ENCODE measurements at regions not wholly inside any gene's neighbourhood (a gene's known extent, or its start where the extent isn't known, plus 50 kb on each side); places are given as distances from the start of the nearest gene placed in this dataset.
A peak's percentile ranks its signal among the peaks of the same experiment; 100 is the strongest.

DNA sequence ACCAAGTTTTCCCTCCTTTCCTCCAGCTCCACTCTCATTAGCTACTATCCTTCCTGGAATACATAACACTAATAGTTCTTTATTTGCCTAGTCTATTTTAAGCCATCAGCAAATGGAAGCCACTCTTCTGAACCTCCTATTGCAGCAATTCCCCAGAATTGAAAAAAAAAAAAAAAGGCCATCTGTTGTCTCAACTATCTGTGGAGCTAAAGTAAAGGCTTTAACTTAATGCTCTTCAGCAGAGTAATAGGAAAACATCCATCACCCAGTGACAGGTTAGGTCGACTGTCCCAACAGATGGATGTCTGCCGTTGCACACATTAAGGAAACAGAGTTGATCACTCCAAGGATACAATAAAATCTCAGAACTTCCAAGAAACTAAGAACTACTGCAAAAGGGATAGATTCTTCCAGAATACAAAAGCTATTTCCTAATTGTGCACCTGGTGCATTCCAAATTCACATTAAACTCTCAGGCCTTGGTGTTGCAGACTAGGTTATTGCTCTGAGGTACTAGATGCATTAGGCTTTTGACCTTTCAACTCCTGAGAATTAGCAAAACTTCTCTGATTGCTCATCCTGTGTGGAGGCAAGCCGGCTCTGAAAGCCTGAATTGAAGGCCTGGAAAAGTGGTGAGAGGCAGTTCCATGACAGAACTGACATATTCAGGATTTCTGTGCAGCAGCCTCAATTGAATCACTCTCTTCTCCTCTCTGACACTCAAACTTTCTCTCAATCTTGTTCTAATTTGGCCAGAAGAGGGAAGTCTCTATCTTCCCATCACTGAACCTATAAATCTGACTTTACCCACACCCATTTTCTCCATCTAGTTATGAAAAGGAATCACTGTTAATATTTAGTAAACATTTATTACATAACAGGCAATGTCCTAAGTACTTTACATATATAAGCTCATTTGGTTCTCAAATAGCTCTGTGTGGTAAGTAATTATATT, 238.4 kb upstream of the HMGA2 start:
- Histone ChIP-seq H3K36me3 (ENCODE audit: control insufficient read depth, low read depth, low read length) (no peaks in the 10 kb centered on the region), H3K27ac (ENCODE audit: low read length) (no peak overlapping the region), H3K9ac (ENCODE audit: low read length) (no peak overlapping the region), H3K4me1 (ENCODE audit: control insufficient read depth, low read depth, low read length) (no peaks in the 10 kb centered on the region), H3K4me3 (ENCODE audit: low read length) (no peak overlapping the region), H3K9me3 (ENCODE audit: control insufficient read depth, low read depth, low read length) (no peaks in the 10 kb centered on the region), H3K27me3 (ENCODE audit: control insufficient read depth, insufficient read depth, low read length) (no peaks in the 10 kb centered on the region)

DNA sequence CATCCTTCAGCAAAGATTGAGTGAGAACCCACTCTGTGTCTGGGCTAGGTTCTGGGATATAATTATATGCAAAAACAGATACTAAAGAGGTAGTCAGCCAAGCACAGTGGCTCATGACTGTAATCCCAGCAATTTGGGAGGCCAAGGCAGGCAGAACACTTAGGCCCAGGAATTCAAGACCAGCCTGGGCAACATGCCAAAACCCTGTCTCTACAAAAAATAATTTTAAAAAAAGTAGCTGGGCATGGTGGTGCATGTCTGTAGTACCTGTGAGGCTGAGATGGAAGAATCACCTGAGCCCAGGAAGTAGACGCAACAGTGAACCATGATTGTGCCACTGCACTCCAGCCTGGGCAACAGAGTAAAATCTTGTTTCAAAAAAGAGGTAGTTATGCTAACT, 237.5 kb upstream of the HMGA2 start:
- no peaks in the 10 kb centered on the region for H3K36me3 ChIP-seq (ENCODE audit: control insufficient read depth, low read depth, low read length)
- no peaks in the 10 kb centered on the region for H3K9me3 ChIP-seq (ENCODE audit: control insufficient read depth, low read depth, low read length)
- no peaks in the 10 kb centered on the region for H3K4me1 ChIP-seq (ENCODE audit: control insufficient read depth, low read depth, low read length)
- H3K9ac ChIP-seq (ENCODE audit: low read length) = no peak overlapping the region
- no peak overlapping the region for H3K27ac ChIP-seq (ENCODE audit: low read length)
- H3K27me3 ChIP-seq (ENCODE audit: control insufficient read depth, insufficient read depth, low read length) = no peaks in the 10 kb centered on the region
- H3K4me3 ChIP-seq (ENCODE audit: low read length) = no peak overlapping the region

DNA sequence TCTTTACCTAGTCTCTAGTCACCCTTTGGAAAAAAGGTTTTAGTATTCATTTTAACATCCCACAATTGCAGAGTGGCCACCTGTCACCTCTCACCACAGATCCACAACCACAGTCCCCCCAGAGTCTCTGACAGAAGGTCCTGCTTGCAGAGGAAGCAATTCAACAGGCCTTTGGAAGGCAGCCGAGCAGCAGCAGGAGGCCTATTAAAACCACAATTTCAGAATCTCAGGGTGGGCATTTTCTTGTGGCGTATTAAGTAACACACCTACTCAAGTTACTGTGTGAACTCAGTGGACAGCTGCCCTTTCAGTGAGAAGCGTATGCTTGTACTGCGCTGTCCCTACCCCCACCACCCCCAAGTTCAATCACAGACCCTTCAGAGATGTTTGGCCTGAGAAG, 234.0 kb upstream of the HMGA2 start:
- H3K27me3 ChIP-seq (ENCODE audit: control insufficient read depth, insufficient read depth, low read length) = no peaks in the 10 kb centered on the region
- H3K4me3 ChIP-seq (ENCODE audit: low read length) = no peak overlapping the region
- H3K4me1 ChIP-seq (ENCODE audit: control insufficient read depth, low read depth, low read length) = peaks cover 15% of the 10 kb centered on the region
- no peak overlapping the region for H3K9ac ChIP-seq (ENCODE audit: low read length)
- H3K36me3 ChIP-seq (ENCODE audit: control insufficient read depth, low read depth, low read length) = no peaks in the 10 kb centered on the region
- no peaks in the 10 kb centered on the region for H3K9me3 ChIP-seq (ENCODE audit: control insufficient read depth, low read depth, low read length)
- no peak overlapping the region for H3K27ac ChIP-seq (ENCODE audit: low read length)

DNA sequence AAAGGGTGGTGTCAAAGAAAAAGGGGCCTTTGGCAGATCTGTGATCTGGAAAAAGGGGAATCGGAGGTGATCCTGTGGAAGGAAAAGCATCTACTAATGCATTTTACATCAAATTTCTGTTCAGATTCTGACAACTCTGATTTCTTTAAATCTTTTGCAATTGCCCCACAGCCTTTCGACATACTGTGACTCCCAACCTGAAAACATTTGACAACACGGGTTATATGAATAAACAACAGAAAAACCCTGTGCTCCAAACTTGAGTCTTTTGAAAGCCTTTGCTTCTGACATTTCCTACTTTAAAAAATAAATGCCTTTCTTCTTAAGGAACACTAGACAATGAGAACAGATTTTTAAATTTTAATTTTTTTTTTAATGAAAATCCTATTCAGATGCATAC, 231.9 kb upstream of the HMGA2 start:
- no peak overlapping the region for H3K27ac ChIP-seq (ENCODE audit: low read length)
- no peak overlapping the region for H3K4me3 ChIP-seq (ENCODE audit: low read length)
- H3K4me1 ChIP-seq (ENCODE audit: control insufficient read depth, low read depth, low read length) = peaks cover 24% of the 10 kb centered on the region
- H3K36me3 ChIP-seq (ENCODE audit: control insufficient read depth, low read depth, low read length) = no peaks in the 10 kb centered on the region
- no peaks in the 10 kb centered on the region for H3K27me3 ChIP-seq (ENCODE audit: control insufficient read depth, insufficient read depth, low read length)
- H3K9ac ChIP-seq (ENCODE audit: low read length) = no peak overlapping the region
- no peaks in the 10 kb centered on the region for H3K9me3 ChIP-seq (ENCODE audit: control insufficient read depth, low read depth, low read length)

DNA sequence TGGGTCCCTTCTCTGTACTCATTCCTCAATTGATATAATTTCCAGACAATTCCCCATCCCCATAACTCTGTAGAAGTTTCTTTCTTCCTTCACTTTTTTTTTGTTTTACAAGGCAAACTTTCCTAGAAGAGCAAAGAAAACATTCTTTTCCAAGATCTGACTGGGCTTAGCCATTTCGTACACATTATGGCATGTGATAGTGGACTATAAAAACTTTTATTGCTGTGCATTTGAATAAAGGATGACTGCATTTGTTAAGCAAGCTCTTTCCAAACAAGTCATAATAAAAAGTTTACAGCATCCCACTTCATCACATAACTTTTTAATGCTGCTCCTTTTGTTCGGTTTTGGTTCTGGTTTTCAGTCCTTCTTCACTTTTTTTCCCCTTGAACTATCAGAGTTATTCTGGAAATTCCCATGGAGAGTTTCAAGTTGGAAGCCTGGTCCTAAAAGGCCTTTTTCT, 231.0 kb upstream of the HMGA2 start:
- no peaks in the 10 kb centered on the region for H3K27me3 ChIP-seq (ENCODE audit: control insufficient read depth, insufficient read depth, low read length)
- no peaks in the 10 kb centered on the region for H3K36me3 ChIP-seq (ENCODE audit: control insufficient read depth, low read depth, low read length)
- no peak overlapping the region for H3K4me3 ChIP-seq (ENCODE audit: low read length)
- H3K9me3 ChIP-seq (ENCODE audit: control insufficient read depth, low read depth, low read length) = no peaks in the 10 kb centered on the region
- H3K9ac ChIP-seq (ENCODE audit: low read length) = no peak overlapping the region
- peaks cover 25% of the 10 kb centered on the region for H3K4me1 ChIP-seq (ENCODE audit: control insufficient read depth, low read depth, low read length)
- no peak overlapping the region for H3K27ac ChIP-seq (ENCODE audit: low read length)

DNA sequence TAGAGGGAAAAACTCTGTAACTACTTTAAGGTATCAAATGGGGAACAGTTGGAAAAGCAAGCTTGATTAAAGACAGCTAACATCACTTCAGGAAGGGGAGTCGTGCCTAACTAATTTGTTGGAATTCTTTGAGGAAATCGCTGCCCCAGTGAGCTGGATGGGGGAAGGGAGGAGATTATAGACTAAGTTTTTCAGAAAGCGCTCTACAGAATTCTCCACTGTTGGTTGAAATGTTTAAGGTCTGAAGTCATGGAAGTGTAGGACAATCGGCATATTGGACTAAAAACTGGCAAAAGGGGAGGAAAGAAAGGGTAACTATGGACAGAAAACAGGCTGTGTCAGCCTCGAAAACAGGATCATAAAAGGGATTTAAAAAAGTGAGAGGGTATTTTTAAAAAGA, 229.9 kb upstream of the HMGA2 start:
- no peaks in the 10 kb centered on the region for H3K27me3 ChIP-seq (ENCODE audit: control insufficient read depth, insufficient read depth, low read length)
- H3K27ac ChIP-seq (ENCODE audit: low read length) = no peak overlapping the region
- peaks cover 36% of the 10 kb centered on the region for H3K4me1 ChIP-seq (ENCODE audit: control insufficient read depth, low read depth, low read length)
- no peaks in the 10 kb centered on the region for H3K36me3 ChIP-seq (ENCODE audit: control insufficient read depth, low read depth, low read length)
- H3K9ac ChIP-seq (ENCODE audit: low read length) = peak overlapping the region; percentile 39
- peak overlapping the region; percentile 42 for H3K4me3 ChIP-seq (ENCODE audit: low read length)
- H3K9me3 ChIP-seq (ENCODE audit: control insufficient read depth, low read depth, low read length) = no peaks in the 10 kb centered on the region

DNA sequence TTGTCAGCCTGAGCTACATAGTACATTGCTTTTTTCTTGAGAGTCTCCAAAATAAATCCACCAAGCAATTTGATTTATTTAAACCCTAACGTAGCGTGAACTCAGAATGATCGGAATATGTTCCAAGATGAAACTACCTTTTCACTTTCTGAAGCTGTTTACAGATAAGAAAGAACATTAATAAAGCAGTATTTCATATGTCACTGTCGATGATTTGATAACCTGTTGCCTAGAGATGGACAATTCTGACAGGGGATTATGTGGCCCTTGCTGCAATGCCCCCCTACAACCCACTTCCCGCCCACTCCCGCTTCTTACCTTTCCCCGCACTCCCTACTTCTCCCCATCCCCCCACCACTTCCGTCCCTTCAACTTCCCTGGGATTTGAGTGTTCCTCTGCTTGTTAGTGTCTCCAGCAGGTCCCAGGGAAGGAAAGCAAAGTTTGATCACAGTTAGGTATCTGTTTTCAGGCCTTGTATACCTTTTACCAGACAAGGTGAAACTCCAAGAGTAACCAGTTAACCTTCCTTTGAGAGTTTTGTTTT, 229.2 kb upstream of the HMGA2 start:
- peaks cover 37% of the 10 kb centered on the region for H3K4me1 ChIP-seq (ENCODE audit: control insufficient read depth, low read depth, low read length)
- no peaks in the 10 kb centered on the region for H3K27me3 ChIP-seq (ENCODE audit: control insufficient read depth, insufficient read depth, low read length)
- peak overlapping the region; percentile 10 for H3K9ac ChIP-seq (ENCODE audit: low read length)
- H3K9me3 ChIP-seq (ENCODE audit: control insufficient read depth, low read depth, low read length) = no peaks in the 10 kb centered on the region
- no peak overlapping the region for H3K27ac ChIP-seq (ENCODE audit: low read length)
- no peaks in the 10 kb centered on the region for H3K36me3 ChIP-seq (ENCODE audit: control insufficient read depth, low read depth, low read length)
- peak overlapping the region; percentile 42 for H3K4me3 ChIP-seq (ENCODE audit: low read length)

DNA sequence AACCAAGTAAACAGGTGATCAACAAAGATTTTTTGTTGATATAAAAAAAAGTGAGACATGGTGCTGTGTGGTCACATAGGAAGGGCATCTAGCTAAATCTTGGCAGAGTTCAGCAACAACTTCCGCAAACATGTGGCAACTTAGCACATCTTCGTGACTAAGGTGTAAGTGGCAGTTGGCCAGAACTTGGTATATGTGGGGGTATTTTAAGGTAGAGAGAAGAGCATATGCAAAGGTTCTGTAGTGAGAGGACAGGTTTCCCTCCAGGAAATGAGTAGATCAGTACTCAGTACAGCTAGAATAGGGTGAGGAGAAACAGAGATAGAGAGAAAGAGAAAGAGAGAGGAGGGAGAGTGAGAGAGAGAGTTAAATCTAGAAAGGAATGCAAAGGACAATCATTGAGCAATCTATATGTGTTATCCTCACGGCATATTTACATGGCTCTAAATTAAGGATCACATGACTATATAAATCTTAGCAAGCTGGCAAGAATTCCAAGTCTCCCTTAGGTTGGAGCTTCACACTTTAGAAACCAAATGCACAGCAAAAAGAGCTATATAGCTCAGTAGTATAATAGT, 227.7 kb upstream of the HMGA2 start:
- no peaks in the 10 kb centered on the region for H3K27me3 ChIP-seq (ENCODE audit: control insufficient read depth, insufficient read depth, low read length)
- no peak overlapping the region for H3K27ac ChIP-seq (ENCODE audit: low read length)
- no peaks in the 10 kb centered on the region for H3K9me3 ChIP-seq (ENCODE audit: control insufficient read depth, low read depth, low read length)
- H3K4me3 ChIP-seq (ENCODE audit: low read length) = no peak overlapping the region
- H3K4me1 ChIP-seq (ENCODE audit: control insufficient read depth, low read depth, low read length) = peaks cover 37% of the 10 kb centered on the region
- H3K9ac ChIP-seq (ENCODE audit: low read length) = no peak overlapping the region
- H3K36me3 ChIP-seq (ENCODE audit: control insufficient read depth, low read depth, low read length) = no peaks in the 10 kb centered on the region

DNA sequence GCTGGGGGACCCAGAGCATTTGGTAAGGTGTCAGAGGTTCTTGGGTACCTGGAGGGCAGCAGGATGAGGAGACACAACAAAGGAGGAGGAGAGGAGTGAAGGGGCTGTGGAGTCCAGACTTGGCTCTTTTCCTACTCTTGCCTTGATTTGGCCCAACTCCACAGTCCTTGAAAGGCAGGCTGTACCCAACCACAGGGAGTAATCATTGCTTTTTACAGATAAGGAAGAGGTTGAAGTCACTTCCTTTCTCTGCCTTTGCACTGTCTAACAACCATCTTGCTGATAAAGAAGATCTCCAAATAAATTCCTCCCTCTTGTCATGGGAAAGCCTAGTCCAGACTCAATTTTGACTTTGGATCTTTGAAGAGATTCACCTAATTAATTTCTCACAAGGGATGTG, 226.8 kb upstream of the HMGA2 start:
- no peaks in the 10 kb centered on the region for H3K9me3 ChIP-seq (ENCODE audit: control insufficient read depth, low read depth, low read length)
- H3K36me3 ChIP-seq (ENCODE audit: control insufficient read depth, low read depth, low read length) = no peaks in the 10 kb centered on the region
- peaks cover 37% of the 10 kb centered on the region for H3K4me1 ChIP-seq (ENCODE audit: control insufficient read depth, low read depth, low read length)
- no peak overlapping the region for H3K27ac ChIP-seq (ENCODE audit: low read length)
- H3K27me3 ChIP-seq (ENCODE audit: control insufficient read depth, insufficient read depth, low read length) = no peaks in the 10 kb centered on the region
- no peak overlapping the region for H3K4me3 ChIP-seq (ENCODE audit: low read length)
- no peak overlapping the region for H3K9ac ChIP-seq (ENCODE audit: low read length)

DNA sequence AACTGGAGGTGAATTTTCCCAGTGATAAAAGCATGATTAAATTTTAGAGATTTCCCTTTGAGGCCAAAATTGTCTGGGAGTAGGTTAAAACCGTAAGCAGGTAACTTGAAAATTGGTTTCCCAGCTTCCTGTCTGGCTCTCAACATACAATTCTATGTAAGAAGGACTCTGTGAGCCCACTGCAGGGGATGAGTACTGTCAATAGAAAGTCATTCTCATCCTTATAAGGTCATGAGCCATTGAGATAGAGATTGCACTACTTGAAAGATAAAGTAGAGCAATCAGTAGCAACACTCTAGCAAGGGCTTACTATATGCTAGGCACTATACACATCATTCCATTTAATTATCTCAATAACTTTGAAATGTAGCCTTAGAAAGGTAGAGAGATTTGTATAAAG, 225.6 kb upstream of the HMGA2 start:
- Histone ChIP-seq H3K9ac (ENCODE audit: low read length) (no peak overlapping the region), H3K36me3 (ENCODE audit: control insufficient read depth, low read depth, low read length) (no peaks in the 10 kb centered on the region), H3K27me3 (ENCODE audit: control insufficient read depth, insufficient read depth, low read length) (no peaks in the 10 kb centered on the region), H3K4me1 (ENCODE audit: control insufficient read depth, low read depth, low read length) (peaks cover 49% of the 10 kb centered on the region), H3K27ac (ENCODE audit: low read length) (peak overlapping the region; percentile 41), H3K4me3 (ENCODE audit: low read length) (no peak overlapping the region), H3K9me3 (ENCODE audit: control insufficient read depth, low read depth, low read length) (no peaks in the 10 kb centered on the region)

DNA sequence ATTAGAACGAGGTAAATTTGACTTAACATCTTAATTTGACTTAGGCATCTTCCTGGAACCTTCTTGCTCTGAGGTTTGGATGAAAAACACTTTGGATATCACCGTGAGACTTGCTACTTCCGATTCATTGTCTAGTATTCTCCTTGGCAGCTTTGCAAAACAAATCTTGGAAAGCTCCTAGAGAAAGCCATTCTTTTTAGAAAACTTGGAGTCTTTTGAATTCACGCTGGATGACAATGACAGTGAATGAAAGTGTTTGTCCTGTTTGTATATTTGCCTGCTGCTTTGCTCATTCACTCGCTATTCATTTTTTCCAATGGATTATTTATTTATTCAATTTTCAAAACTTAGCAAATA, 222.1 kb upstream of the HMGA2 start:
- Histone ChIP-seq H3K4me1 (ENCODE audit: control insufficient read depth, low read depth, low read length) (peaks cover 28% of the 10 kb centered on the region), H3K9ac (ENCODE audit: low read length) (no peak overlapping the region), H3K4me3 (ENCODE audit: low read length) (no peak overlapping the region)

More for the DNA sequence above, 222.1 kb upstream of the HMGA2 start:
- Histone ChIP-seq H3K36me3 (ENCODE audit: control insufficient read depth, low read depth, low read length) (no peaks in the 10 kb centered on the region), H3K27ac (ENCODE audit: low read length) (no peak overlapping the region), H3K27me3 (ENCODE audit: control insufficient read depth, insufficient read depth, low read length) (no peaks in the 10 kb centered on the region), H3K9me3 (ENCODE audit: control insufficient read depth, low read depth, low read length) (no peaks in the 10 kb centered on the region)
